Upper lobe of right lung (tissue), 1 donor: ENCODE measurements at regions not wholly inside any gene's neighbourhood (a gene's known extent, or its start where the extent isn't known, plus 50 kb on each side); places are given as distances from the start of the nearest gene placed in this dataset.
A peak's percentile ranks its signal among the peaks of the same experiment; 100 is the strongest.
"Not testable (repeated sequence)": the region's sequence is repeated elsewhere in the genome, so short reads cannot be mapped to it uniquely, and the experiment has no call there.

Experiments used
- ATAC-seq: fragments of 200-7000 bp; cut with Tn5 transposase; one replicate; pipeline ENCODE4 v1.9.1; 2020; ENCODE audit warnings: mild to moderate bottlenecking, moderate library complexity
- DNase-seq: peaks from one replicate; pipeline ENCODE4 v3.0.0-alpha.2; 2020
- H3K27ac ChIP-seq: fragments of 200-600 bp; one replicate; pipeline ENCODE4 v1.8.0; 2022
- H3K27me3 ChIP-seq: fragments of 200-600 bp; one replicate; pipeline ENCODE4 v1.8.0; 2022; ENCODE audit warnings: mild to moderate bottlenecking
- H3K36me3 ChIP-seq: fragments of 200-600 bp; one replicate; pipeline ENCODE4 v1.8.0; 2022
- H3K4me1 ChIP-seq: fragments of 200-600 bp; one replicate; pipeline ENCODE4 v1.8.0; 2022
- H3K4me3 ChIP-seq: fragments of 200-600 bp; one replicate; pipeline ENCODE4 v1.8.0; 2022; ENCODE audit warnings: mild to moderate bottlenecking
- H3K9me3 ChIP-seq: fragments of 200-600 bp; one replicate; pipeline ENCODE4 v1.8.0; 2022
- CTCF ChIP-seq: fragments of 200-600 bp; IDR thresholded peaks from one replicate; pipeline ENCODE4 v1.8.0; 2022; ENCODE audit warnings: antibody characterized with exemption
- intact Hi-C: fragments of 100-400 bp; cut with DNase I; formaldehyde crosslinking; loops from one replicate; pipeline ENCODE4 v1.11.0; 2022
- donor health status: DM: no; HTN: yes; CAD: no; lungs with severe emphysema.

- ATAC-seq, H3K27me3 ChIP-seq, intact Hi-C loops, H3K4me3 ChIP-seq, H3K27ac ChIP-seq, H3K4me1 ChIP-seq, H3K36me3 ChIP-seq: not testable (repeated sequence)
- H3K9me3 ChIP-seq = peaks cover 13% of the 10 kb centered on the region
- peak; percentile 53 for DNase-seq
Measured at GRCh38 chr14:105776112-105776511, 249.7 kb downstream of the TMEM121 start.

GRCh38 chr14:105776924-105777323 is 250.5 kb downstream of the TMEM121 start:
- H3K9me3 ChIP-seq = peaks cover 13% of the 10 kb centered on the region
- ATAC-seq (no peak), DNase-seq (peak; percentile 38)
- no peaks in the 10 kb centered on the region for H3K36me3 ChIP-seq
- intact Hi-C loops = no loop called here
- no peak for TF ChIP-seq CTCF
- H3K4me3 ChIP-seq = no peak overlapping the region
- H3K4me1 ChIP-seq = no peaks in the 10 kb centered on the region
- no peaks in the 10 kb centered on the region for H3K27me3 ChIP-seq
- H3K27ac ChIP-seq = no peak overlapping the region

GRCh38 chr14:105783707-105784106 is 257.3 kb downstream of the TMEM121 start:
- ATAC-seq (no peak), DNase-seq (no peak)
- intact Hi-C loops = no loop called here
- no peaks in the 10 kb centered on the region for H3K36me3 ChIP-seq
- no peak overlapping the region for H3K4me3 ChIP-seq
- H3K4me1 ChIP-seq = no peaks in the 10 kb centered on the region
- TF ChIP-seq CTCF = no peak
- peaks cover 12% of the 10 kb centered on the region for H3K9me3 ChIP-seq
- no peak overlapping the region for H3K27ac ChIP-seq
- H3K27me3 ChIP-seq = no peaks in the 10 kb centered on the region

GRCh38 chr14:105793836-105794235 is 267.5 kb downstream of the TMEM121 start:
- ATAC-seq = no peak
- DNase-seq = no peak
- Histone ChIP-seq H3K27ac (no peak overlapping the region), H3K9me3 (no peaks in the 10 kb centered on the region), H3K4me3 (no peak overlapping the region), H3K4me1 (no peaks in the 10 kb centered on the region), H3K27me3 (no peaks in the 10 kb centered on the region), H3K36me3 (no peaks in the 10 kb centered on the region)
- intact Hi-C loops = no loop called here
- TF ChIP-seq CTCF = no peak

- Histone ChIP-seq H3K9me3 (no peaks in the 10 kb centered on the region), H3K4me1 (no peaks in the 10 kb centered on the region), H3K27me3 (no peaks in the 10 kb centered on the region), H3K4me3 (no peak overlapping the region), H3K36me3 (no peaks in the 10 kb centered on the region), H3K27ac (no peak overlapping the region)
- DNase-seq (no peak), ATAC-seq (no peak)
- intact Hi-C loops = no loop called here
- no peak for TF ChIP-seq CTCF
Measured at GRCh38 chr14:105797546-105797945, 271.2 kb downstream of the TMEM121 start.

- H3K4me1 ChIP-seq = no peaks in the 10 kb centered on the region
- no peak for TF ChIP-seq CTCF
- no peak overlapping the region for H3K4me3 ChIP-seq
- H3K9me3 ChIP-seq = no peaks in the 10 kb centered on the region
- no peaks in the 10 kb centered on the region for H3K27me3 ChIP-seq
- intact Hi-C loops = no loop called here
- no peaks in the 10 kb centered on the region for H3K36me3 ChIP-seq
- no peak for DNase-seq
- H3K27ac ChIP-seq = no peak overlapping the region
- ATAC-seq = no peak
Measured at GRCh38 chr14:105805701-105806100, 279.3 kb downstream of the TMEM121 start.
